Astrocyte (in vitro differentiated cells and primary cell): ENCODE measurements at regions not wholly inside any gene's neighbourhood (a gene's known extent, or its start where the extent isn't known, plus 50 kb on each side); places are given as distances from the start of the nearest gene placed in this dataset.
A peak's percentile ranks its signal among the peaks of the same experiment; 100 is the strongest.
"Not testable (repeated sequence)": the region's sequence is repeated elsewhere in the genome, so short reads cannot be mapped to it uniquely, and the experiment has no call there.

ENCODE experiments used
- DNase-seq: peaks from one replicate; pipeline ENCODE4 v3.0.0-alpha.2; 2010; ENCODE audit warnings: low read depth
- FAIRE-seq: peaks from 2 replicates; lab custom pipeline; 2011; peaks lifted over from hg19 to GRCh38; lab: Jason Lieb, UNC
- H2AFZ ChIP-seq: 2 replicates; pipeline ENCODE4 v1.6.0; 2012; ENCODE audit warnings: low read depth, low read length, inconsistent platforms
- H3K27ac ChIP-seq: 2 replicates; pipeline ENCODE4 v1.5.1; 2011; ENCODE audit warnings: low read depth, low read length, inconsistent platforms
- H3K27me3 ChIP-seq: 2 replicates; pipeline ENCODE4 v1.6.0; 2011; ENCODE audit warnings: low read length, inconsistent platforms; ENCODE audit not compliant: insufficient read depth
- H3K36me3 ChIP-seq: 2 replicates; pipeline ENCODE4 v1.5.1; 2011; ENCODE audit warnings: low read length, inconsistent platforms; ENCODE audit not compliant: insufficient read depth
- H3K4me1 ChIP-seq: 2 replicates; pipeline ENCODE4 v1.5.1; 2011; ENCODE audit warnings: low read length, inconsistent platforms; ENCODE audit not compliant: insufficient read depth
- H3K4me2 ChIP-seq: 2 replicates; pipeline ENCODE4 v1.6.0; 2012; ENCODE audit warnings: low read length, inconsistent platforms
- H3K4me3 ChIP-seq: 2 replicates; pipeline ENCODE4 v1.5.1; 2011; ENCODE audit warnings: low read depth, mild to moderate bottlenecking, low read length, inconsistent platforms; ENCODE audit not compliant: insufficient read depth
- H3K79me2 ChIP-seq: 2 replicates; pipeline ENCODE4 v1.6.0; 2012; ENCODE audit warnings: mild to moderate bottlenecking, low read length, inconsistent platforms; ENCODE audit not compliant: insufficient read depth
- H3K9ac ChIP-seq: 2 replicates; pipeline ENCODE4 v1.6.0; 2012; ENCODE audit warnings: mild to moderate bottlenecking, low read length, inconsistent platforms
- H3K9me3 ChIP-seq: 2 replicates; pipeline ENCODE4 v1.5.1; 2012; ENCODE audit warnings: low read depth, mild to moderate bottlenecking, low read length, inconsistent platforms; ENCODE audit not compliant: insufficient read depth
- H4K20me1 ChIP-seq: 2 replicates; pipeline ENCODE4 v1.6.0; 2012; ENCODE audit warnings: low read length, inconsistent platforms; ENCODE audit not compliant: insufficient read depth
- H3K27ac Mint-ChIP-seq: one replicate; pipeline ENCODE4 v1.8.0; 2021; ENCODE audit warnings: mild to moderate bottlenecking, mixed read lengths; ENCODE audit not compliant: unreplicated experiment
- H3K27me3 Mint-ChIP-seq: one replicate; pipeline ENCODE4 v1.8.0; 2021; ENCODE audit warnings: low read depth, mixed read lengths; ENCODE audit not compliant: unreplicated experiment
- H3K36me3 Mint-ChIP-seq: one replicate; pipeline ENCODE4 v1.8.0; 2021; ENCODE audit warnings: low read depth, mixed read lengths; ENCODE audit not compliant: unreplicated experiment
- H3K4me1 Mint-ChIP-seq: one replicate; pipeline ENCODE4 v1.8.0; 2021; ENCODE audit warnings: low read depth, mixed read lengths; ENCODE audit not compliant: unreplicated experiment
- H3K4me3 Mint-ChIP-seq: one replicate; pipeline ENCODE4 v1.8.0; 2021; ENCODE audit warnings: mild to moderate bottlenecking, moderate library complexity, mixed read lengths; ENCODE audit not compliant: unreplicated experiment
- H3K9me3 Mint-ChIP-seq: one replicate; pipeline ENCODE4 v1.8.0; 2021; ENCODE audit warnings: mild to moderate bottlenecking, mixed read lengths; ENCODE audit not compliant: unreplicated experiment
- EZH2 ChIP-seq: IDR thresholded peaks from 2 replicates; pipeline ENCODE4 v1.6.1; 2012; ENCODE audit warnings: mild to moderate bottlenecking, low read length, inconsistent platforms; ENCODE audit not compliant: insufficient read depth
- TF ChIP-seq, protein P1 (sequence below): IDR thresholded peaks from 2 replicates; pipeline ENCODE4 v1.5.1; 2011; ENCODE audit warnings: low read depth, mild to moderate bottlenecking, inconsistent platforms, low read length, moderate library complexity; ENCODE audit not compliant: insufficient read depth

DNA sequence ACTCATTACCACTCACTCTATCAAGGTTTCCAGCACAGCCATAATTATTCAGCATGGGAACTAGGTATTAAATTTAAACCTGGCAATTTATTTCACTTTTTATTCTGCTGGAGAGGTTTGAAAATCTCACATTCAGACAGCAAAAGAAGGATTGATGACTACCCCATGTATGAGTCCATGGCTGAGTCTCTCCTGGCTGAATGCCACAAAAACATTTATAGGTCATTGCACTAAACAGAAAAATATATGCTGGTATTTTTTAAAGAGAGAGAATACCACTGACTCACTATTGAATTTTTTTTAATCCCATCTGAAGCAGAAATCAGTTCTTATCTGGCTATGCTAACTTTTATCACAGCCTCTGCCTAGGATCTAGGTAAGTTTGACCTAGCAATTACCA, 336.3 kb downstream of the PPP1R3A start:
- Histone ChIP-seq H2AFZ (no peak overlapping the region), H3K4me3 (no peak overlapping the region), H3K79me2 (no peaks in the 10 kb centered on the region), H3K9ac (no peak overlapping the region), H3K27me3 (no peaks in the 10 kb centered on the region), H3K27ac (no peak overlapping the region), H3K4me2 (peak overlapping the region; percentile 25), H3K9me3 (no peaks in the 10 kb centered on the region), H3K36me3 (no peaks in the 10 kb centered on the region), H3K4me1 (no peaks in the 10 kb centered on the region), H4K20me1 (no peaks in the 10 kb centered on the region)
- DNase-seq (peak; percentile 54), FAIRE-seq (no peak)
- TF ChIP-seq, protein P1, sequence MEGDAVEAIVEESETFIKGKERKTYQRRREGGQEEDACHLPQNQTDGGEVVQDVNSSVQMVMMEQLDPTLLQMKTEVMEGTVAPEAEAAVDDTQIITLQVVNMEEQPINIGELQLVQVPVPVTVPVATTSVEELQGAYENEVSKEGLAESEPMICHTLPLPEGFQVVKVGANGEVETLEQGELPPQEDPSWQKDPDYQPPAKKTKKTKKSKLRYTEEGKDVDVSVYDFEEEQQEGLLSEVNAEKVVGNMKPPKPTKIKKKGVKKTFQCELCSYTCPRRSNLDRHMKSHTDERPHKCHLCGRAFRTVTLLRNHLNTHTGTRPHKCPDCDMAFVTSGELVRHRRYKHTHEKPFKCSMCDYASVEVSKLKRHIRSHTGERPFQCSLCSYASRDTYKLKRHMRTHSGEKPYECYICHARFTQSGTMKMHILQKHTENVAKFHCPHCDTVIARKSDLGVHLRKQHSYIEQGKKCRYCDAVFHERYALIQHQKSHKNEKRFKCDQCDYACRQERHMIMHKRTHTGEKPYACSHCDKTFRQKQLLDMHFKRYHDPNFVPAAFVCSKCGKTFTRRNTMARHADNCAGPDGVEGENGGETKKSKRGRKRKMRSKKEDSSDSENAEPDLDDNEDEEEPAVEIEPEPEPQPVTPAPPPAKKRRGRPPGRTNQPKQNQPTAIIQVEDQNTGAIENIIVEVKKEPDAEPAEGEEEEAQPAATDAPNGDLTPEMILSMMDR, result no peak
- no peak for TF ChIP-seq EZH2
- Mint-ChIP-seq H3K27me3 (no peaks in the 10 kb centered on the region), H3K36me3 (no peaks in the 10 kb centered on the region), H3K4me1 (no peaks in the 10 kb centered on the region), H3K9me3 (no peaks in the 10 kb centered on the region), H3K27ac (no peak overlapping the region), H3K4me3 (no peak overlapping the region)

DNA sequence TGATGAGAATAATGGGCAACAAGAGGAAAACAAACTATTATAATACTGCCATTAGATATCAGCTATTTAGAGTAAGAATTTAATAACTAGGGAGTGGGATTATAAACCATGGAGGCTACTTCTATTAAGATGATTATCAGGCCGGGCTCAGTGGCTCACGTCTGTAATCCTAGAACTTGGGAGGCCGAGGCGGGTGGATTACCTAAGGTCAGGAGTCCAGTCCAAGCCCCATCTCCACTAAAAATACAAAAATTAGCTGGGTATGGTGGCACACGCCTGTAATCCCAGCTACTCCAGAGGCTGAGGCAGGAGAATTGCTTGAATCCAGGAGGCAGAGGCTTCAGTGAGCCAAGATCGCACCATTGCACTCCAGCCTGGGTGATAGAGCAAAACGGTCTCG, 355.6 kb downstream of the PPP1R3A start:
- not testable (repeated sequence) for H3K27me3 ChIP-seq, H3K4me3 ChIP-seq, H3K27ac Mint-ChIP-seq, H3K4me1 Mint-ChIP-seq, H3K9me3 ChIP-seq, H3K4me1 ChIP-seq, H2AFZ ChIP-seq, H3K27me3 Mint-ChIP-seq, H3K9me3 Mint-ChIP-seq, H3K79me2 ChIP-seq, FAIRE-seq, H3K9ac ChIP-seq, H3K36me3 ChIP-seq, H3K4me3 Mint-ChIP-seq, H3K27ac ChIP-seq, H3K4me2 ChIP-seq, DNase-seq, H3K36me3 Mint-ChIP-seq, H4K20me1 ChIP-seq

DNA sequence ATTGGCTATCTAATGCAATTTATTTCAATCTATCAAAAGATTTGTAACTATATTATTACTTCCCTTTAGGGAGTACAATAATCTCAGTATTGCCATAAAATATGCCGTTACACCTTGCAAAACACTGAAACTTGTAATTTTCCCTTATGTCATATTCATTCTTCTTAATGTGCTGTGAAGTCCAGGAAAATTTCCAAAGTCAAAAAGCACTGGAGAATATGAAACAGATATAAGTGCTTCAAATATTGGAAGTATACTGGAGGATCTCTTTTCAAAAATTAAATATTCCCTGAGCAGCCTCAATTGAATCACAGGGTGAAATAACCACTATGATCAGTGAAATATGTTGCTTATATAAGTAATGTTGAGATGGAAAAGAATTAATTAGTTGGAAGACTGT, 356.0 kb downstream of the PPP1R3A start:
- Histone ChIP-seq H4K20me1 (no peaks in the 10 kb centered on the region), H3K36me3 (no peaks in the 10 kb centered on the region), H3K27me3 (no peaks in the 10 kb centered on the region), H3K9me3 (no peaks in the 10 kb centered on the region), H2AFZ (no peak overlapping the region), H3K9ac (no peak overlapping the region), H3K79me2 (no peaks in the 10 kb centered on the region), H3K4me1 (no peaks in the 10 kb centered on the region), H3K27ac (no peak overlapping the region), H3K4me3 (no peak overlapping the region), H3K4me2 (no peak overlapping the region)
- H3K4me3 Mint-ChIP-seq, result no peak overlapping the region
- peaks cover 4% of the 10 kb centered on the region for H3K27me3 Mint-ChIP-seq
- no peak overlapping the region for H3K27ac Mint-ChIP-seq
- DNase-seq (no peak), FAIRE-seq (no peak)
- TF ChIP-seq, protein P1, result no peak
- TF ChIP-seq EZH2, result no peak
- H3K4me1 Mint-ChIP-seq, result peaks cover 2% of the 10 kb centered on the region
- no peaks in the 10 kb centered on the region for H3K36me3 Mint-ChIP-seq
- no peaks in the 10 kb centered on the region for H3K9me3 Mint-ChIP-seq
